GM19239 (cell line): ENCODE measurements at regions not wholly inside any gene's neighbourhood (a gene's known extent, or its start where the extent isn't known, plus 50 kb on each side); places are given as distances from the start of the nearest gene placed in this dataset.
"Not testable (repeated sequence)": the region's sequence is repeated elsewhere in the genome, so short reads cannot be mapped to it uniquely, and the experiment has no call there.

Experiments used
- DNase-seq: peaks from one replicate; pipeline ENCODE4 v3.0.0; 2011; ENCODE audit warnings: low spot score; ENCODE audit not compliant: insufficient read length
- FAIRE-seq: peaks from 2 replicates; lab custom pipeline; 2011; peaks lifted over from hg19 to GRCh38; lab: Jason Lieb, UNC

DNA sequence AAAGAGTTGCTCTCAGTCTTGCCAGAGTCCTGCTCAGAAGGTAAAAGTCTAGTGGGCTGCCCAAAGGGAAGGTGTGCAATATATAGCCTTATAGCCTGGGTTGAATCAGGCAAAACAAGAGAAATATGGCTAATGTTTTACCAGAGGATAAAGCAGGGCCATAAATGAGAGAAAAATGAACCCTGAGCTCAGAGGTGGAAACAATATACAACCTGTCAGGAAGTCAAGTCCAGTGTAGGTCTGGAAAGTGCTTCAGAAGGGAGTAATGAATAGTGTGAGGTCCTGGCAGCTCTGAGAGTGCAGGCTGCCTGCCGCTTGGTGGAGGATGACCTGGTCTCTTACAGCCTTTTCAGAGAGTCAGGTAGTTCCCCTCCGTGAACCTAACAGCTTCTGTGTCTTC, 177.8 kb upstream of the TNC start:
- DNase-seq (no peak), FAIRE-seq (no peak)

GRCh38 chr9:115296831-115297565, 179.0 kb upstream of the TNC start:
- FAIRE-seq (no peak), DNase-seq (no peak)

- FAIRE-seq, result no peak
- no peak for DNase-seq
These were observed 182.2 kb upstream of the TNC start for GRCh38 chr9:115300116-115300515.

DNA sequence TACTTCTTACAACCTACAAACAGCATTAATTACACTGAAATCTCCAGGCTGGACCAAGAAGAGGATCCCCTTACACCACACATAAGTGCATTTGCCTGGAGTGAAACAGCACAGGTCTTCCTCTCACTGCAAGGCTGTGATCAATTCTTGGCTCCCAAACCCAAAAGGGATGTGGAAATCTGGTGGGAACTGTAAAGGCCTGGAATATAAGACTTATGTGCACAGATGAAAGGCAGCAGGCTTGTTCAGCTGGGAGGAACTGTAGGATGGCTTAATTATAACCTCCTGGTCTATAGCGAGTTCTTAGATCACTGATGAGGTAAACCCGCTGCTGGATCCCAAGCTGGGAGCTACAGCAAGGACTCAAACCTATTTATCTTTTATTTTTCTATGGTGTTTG, 182.9 kb upstream of the TNC start:
- DNase-seq (no peak), FAIRE-seq (no peak)

DNA sequence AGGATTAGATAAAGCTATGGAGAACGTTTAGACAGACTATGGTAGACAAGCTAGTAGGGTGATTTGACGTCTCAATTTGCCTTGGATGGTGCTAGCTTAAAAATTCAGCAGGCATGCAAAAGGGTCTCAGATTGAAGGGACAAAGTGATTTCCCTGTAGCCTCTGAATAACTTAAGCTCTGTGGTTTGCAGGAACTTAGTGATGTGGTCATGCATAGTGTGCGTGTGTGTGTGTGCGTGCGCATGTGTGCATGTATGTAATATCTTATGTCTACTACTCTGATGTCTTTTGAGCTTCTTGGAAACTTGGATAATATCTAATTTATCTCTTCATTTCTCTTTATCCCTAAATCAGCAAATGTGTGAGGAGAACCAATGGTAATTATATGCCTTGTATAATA, 183.6 kb upstream of the TNC start:
- no peak for FAIRE-seq

GRCh38 chr9:115305543-115305942, 187.6 kb upstream of the TNC start:
- DNase-seq, result no peak
- FAIRE-seq, result no peak

More for the DNA sequence above, 183.6 kb upstream of the TNC start:
- no peak for DNase-seq

DNA sequence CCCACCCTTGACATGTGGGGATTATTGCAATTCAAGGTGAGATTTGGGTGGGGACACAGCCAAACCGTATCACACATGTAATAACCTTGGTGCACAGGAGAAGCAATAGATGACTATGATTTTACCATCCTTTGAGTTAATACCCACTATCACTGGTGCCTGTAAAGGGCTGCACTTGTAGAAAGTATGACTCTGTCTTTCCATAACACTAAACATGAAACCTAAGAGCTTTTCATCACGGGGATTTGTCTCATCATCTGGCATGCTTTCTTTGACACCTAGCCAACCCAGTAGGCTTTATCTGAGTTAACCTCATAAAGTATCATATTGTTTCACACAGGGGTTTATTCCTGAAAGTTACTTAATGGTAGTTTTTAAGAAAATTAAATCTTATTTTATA, 188.9 kb upstream of the TNC start:
- no peak for DNase-seq
- no peak for FAIRE-seq

DNA sequence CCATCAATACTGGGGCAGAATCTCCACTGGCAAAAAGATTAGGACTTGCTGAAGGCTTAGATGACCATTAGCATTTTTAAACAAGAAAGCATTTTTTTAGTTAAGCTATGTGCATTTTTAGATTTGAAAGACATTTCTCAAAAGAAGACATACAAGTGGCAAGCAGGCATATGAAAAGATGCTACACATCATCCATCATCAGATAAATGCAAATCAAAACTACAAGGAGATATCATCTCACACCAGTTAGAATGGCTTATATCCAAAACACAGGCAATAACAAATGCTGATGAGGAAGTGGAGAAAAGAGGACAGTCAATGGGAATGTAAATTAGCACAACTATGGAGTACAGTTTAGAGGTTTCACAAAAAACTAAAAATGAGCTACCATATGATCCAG, 195.6 kb upstream of the TNC start:
- no peak for FAIRE-seq

GRCh38 chr9:115326461-115326860, 208.5 kb upstream of the TNC start:
- no peak for DNase-seq
- FAIRE-seq, result no peak

More for the DNA sequence above, 195.6 kb upstream of the TNC start:
- no peak for DNase-seq

GRCh38 chr9:115327436-115328122, 209.6 kb upstream of the TNC start:
- DNase-seq, result no peak
- no peak for FAIRE-seq

DNA sequence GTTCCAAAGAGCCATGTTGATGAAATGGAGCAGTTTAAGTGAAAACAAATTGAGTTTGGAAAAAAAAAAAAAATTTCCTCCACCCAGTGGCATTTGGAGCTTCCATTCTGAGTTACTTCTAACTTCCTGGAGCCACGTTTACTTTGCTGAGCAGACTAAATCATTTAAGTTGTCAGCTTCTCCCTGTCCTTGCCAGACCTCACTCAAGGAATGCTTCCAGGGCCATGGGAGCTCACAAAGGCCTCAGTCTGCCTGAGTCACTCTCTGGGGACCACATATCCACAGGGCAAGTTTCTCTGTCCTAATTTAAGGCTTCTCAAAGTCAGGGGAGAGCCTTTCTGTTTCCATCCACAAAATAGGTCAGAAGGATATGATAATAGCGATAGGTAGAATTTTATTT, 210.3 kb upstream of the TNC start:
- DNase-seq (no peak), FAIRE-seq (no peak)

GRCh38 chr9:115328677-115329076, 210.7 kb upstream of the TNC start:
- DNase-seq (no peak), FAIRE-seq (no peak)

GRCh38 chr9:115333277-115334070, 215.5 kb upstream of the TNC start:
- no peak for DNase-seq
- no peak for FAIRE-seq

GRCh38 chr9:115335439-115335838, 217.5 kb upstream of the TNC start:
- FAIRE-seq, result no peak
- no peak for DNase-seq

GRCh38 chr9:115340314-115340713, 222.4 kb upstream of the TNC start:
- no peak for FAIRE-seq
- DNase-seq, result no peak

DNA sequence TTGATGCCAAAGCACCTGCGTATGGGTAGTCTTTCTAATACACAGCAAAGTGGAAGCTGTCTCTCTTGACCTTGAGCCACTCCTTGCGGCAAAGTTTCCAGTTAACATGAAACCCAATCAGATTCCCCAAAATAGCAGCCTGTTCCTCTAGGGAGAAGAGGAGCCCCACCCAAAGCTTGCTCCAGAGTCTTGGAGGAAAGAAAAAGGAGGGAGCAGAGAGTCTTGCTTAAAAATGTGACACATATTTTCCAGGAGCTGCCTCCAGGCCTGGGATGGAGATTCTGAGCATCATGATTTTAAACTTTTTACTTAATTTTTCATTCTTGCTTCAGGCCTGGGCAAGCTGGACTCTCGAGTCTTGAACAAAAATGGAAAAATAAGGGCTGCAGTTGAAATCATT, 223.5 kb upstream of the TNC start:
- no peak for DNase-seq
- no peak for FAIRE-seq

DNA sequence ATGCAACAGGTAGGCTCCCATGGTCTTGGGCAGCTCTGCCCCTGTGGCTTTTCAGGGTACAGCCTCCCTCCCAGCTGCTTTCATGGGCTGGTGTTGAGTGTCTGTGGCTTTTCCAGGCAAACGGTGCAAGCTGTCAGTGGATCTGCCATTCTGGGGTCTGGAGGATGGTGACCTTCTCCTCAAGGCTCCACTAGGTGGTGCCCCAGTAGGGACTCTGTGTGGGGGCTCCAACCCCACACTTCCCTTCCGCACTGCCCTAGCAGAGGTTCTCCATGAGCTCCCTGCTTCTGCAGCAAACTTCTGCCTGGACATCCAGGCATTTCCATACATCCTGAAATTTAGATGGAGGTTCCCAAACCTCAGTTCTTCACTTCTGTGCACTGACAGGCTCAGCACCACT, 229.8 kb upstream of the TNC start:
- FAIRE-seq, DNase-seq: not testable (repeated sequence)

DNA sequence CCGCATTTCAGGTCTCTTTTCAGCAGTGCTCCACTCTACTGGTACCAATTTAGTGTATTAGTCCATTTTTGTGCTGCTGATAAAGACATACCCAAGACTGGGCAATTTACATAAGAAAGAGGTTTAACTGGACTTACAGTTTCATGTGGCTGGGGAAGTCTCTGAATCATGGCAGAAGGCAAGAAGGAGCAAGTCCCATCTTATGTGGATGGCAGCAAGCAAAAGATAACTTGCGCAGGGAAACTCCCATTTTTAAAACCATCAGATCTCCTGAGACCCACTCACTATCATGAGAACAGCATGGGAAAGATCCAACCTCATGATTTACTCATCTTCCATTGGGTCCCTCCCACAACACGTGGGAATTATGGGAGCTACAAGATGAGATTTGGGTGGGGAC, 231.0 kb upstream of the TNC start:
- DNase-seq, FAIRE-seq: not testable (repeated sequence)

DNA sequence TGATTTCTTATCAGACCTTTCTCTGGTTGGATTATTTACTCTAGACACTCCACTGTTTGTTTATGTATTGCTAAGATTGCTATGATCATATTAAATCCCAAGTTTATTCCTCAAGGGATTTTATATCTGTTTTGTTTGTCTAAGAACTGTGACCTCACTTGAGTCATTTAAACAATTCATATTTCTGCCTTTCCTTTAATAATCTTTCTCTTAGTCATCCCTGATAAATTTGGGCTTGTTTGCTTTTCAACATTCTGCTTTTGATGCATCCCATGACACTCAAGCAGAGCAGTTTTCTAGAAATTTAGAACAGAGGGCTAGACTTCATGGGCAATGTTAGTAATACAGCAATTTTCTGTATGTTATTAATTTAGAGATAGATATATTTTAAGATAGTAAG, 231.6 kb upstream of the TNC start:
- FAIRE-seq (no peak), DNase-seq (no peak)

DNA sequence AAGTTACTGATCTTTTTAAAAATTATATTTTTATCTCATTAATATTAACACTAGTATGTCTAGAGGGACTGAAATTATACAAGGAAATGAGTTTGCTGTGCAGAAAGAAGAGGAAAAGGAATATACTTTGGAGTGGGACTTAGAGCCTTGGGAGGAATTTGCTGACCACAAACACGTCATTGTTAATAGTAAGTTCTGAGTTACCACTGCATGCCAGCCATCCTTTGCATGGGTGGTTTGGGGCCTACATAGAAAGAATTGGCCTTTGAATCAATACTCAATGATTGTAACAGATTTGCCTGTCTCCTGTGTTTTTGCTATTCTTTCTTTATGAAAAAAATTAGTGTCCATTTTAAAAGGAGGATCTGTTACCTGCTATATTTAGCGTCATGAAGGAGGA, 232.6 kb upstream of the TNC start:
- no peak for DNase-seq
- FAIRE-seq, result no peak

DNA sequence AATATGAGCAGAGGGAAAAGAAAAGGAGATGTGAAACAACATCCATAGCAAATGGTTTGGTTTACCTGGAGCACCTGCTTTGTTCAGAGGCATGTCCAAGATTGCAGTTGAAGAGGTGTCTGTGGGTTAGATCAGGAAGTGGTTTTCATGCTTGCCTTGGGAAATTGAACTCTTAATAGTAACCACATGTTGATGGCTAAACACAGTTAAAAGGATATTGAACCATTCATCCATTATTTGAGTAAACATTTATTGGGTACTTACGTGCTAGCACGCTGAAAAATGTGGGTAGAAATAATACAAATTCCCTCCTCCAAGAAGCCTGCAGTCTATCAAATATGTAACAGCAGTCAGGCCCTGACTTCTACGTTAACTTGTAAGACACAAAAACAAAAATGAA, 235.7 kb upstream of the TNC start:
- FAIRE-seq (no peak), DNase-seq (no peak)
